ENCODE measurements at regions not wholly inside any gene's neighbourhood (a gene's known extent, or its start where the extent isn't known, plus 50 kb on each side); places are given as distances from the start of the nearest gene placed in this dataset.

DNA sequence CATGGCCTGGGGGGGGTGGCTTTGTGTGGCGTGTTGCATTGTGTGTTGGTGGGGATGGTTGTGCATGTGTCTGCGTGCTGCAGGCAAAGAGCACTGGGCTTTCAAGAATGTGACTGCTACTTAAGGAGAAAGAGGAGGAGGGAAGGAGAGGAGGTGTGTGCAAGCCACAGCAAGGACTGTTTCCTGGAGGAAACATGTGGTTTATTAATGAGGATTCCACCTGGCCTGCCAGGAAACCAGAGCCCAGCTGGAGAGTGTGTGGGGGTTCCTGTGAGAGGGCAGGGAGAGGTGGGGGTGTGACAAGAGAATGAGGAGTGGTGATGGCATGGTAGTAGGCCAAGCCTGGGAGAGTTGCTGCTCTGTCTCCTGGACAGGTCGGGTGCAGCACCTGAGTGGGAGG lies 258.1 kb upstream of the ROPN1 start:
- dilution Hi-C loops (cut with MboI; ENCODE audit: extremely low pct_ligation_motif_present, low sequenced_read_pairs) = no loop called here
- FAIRE-seq = peak; percentile 40

DNA sequence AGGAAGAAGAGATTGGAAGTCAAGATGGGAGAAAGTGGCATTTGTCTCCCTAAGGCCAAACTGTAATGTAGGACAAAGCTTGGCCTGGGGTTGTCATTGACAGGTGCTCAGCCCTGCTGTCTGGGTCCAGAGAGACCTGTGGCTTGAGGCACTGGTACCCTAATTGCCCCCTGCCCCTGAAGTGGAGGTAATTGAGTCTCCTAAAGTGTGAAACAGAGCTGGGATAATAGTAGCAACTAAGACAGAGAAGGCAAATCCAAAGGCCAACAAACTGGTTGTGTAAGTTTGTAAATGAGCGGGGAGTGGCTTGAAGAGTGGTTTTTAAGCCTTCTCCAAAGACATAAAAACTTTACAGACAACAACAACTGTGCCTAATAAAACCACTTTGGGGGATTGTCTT lies 264.2 kb upstream of the ROPN1 start:
- BruUV-seq (replicated peaks) = no TSS peak
- ChIA-PET POLR2A (no interaction called here), CTCF (interaction anchor here (1.6 to 1.9 kb wide), 2 partner anchors 8 to 9 kb away, joined by 5 to 8 read pairs; no protein-coding TSS in a partner anchor)
- H3K27me3 ChIP-seq (ENCODE audit: control insufficient read depth in 2 of 2, insufficient read depth in 2 of 2, low read length in 2 of 2) = no peaks in the 10 kb centered on the region
- FAIRE-seq (no peak), DNase-seq (ENCODE audit: low read depth, low spot score) (no peak)
- no peaks in the 10 kb centered on the region for H3K79me2 ChIP-seq (ENCODE audit: control insufficient read depth, insufficient read depth, low read length)
- no peak overlapping the region for H3K4me3 ChIP-seq (replicated peaks in 1 of 3; ENCODE audit: insufficient read depth in 1 of 3, low read depth in 1 of 3, low read length in 3 of 3)
- no peaks in the 10 kb centered on the region for H3K36me3 ChIP-seq (ENCODE audit: control insufficient read depth in 2 of 2, extremely low read depth in 1 of 2, insufficient read depth in 2 of 2, low read length in 2 of 2)
- TF ChIP-seq GATA2 (IDR thresholded peaks at IDR 0.05; ENCODE audit: insufficient read depth, insufficient read length, low read depth, low read length) (no peak), FOS (IDR thresholded peaks at IDR 0.05; ENCODE audit: borderline replicate concordance, insufficient read depth, low read length) (no peak), POLR2A (IDR thresholded peaks at IDR 0.05; ENCODE audit: low read depth, low read length) (no peak), MYC (IDR thresholded peaks at IDR 0.05; ENCODE audit: low read depth, low read length) (no peak), EZH2 (IDR thresholded peaks at IDR 0.05; ENCODE audit: borderline replicate concordance, low read depth, low read length, severe bottlenecking) (no peak), JUN (IDR thresholded peaks at IDR 0.05; ENCODE audit: borderline replicate concordance, insufficient read depth, insufficient read length, low read depth) (no peak)
- TF ChIP-seq, protein P1, sequence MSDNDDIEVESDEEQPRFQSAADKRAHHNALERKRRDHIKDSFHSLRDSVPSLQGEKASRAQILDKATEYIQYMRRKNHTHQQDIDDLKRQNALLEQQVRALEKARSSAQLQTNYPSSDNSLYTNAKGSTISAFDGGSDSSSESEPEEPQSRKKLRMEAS (IDR thresholded peaks at IDR 0.05; ENCODE audit: insufficient read depth, insufficient read length) = no peak
- TF ChIP-seq, protein P2, sequence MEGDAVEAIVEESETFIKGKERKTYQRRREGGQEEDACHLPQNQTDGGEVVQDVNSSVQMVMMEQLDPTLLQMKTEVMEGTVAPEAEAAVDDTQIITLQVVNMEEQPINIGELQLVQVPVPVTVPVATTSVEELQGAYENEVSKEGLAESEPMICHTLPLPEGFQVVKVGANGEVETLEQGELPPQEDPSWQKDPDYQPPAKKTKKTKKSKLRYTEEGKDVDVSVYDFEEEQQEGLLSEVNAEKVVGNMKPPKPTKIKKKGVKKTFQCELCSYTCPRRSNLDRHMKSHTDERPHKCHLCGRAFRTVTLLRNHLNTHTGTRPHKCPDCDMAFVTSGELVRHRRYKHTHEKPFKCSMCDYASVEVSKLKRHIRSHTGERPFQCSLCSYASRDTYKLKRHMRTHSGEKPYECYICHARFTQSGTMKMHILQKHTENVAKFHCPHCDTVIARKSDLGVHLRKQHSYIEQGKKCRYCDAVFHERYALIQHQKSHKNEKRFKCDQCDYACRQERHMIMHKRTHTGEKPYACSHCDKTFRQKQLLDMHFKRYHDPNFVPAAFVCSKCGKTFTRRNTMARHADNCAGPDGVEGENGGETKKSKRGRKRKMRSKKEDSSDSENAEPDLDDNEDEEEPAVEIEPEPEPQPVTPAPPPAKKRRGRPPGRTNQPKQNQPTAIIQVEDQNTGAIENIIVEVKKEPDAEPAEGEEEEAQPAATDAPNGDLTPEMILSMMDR (IDR thresholded peaks at IDR 0.05; ENCODE audit: extremely low read depth in 1 of 2, insufficient read depth in 1 of 2, low read depth in 1 of 2, low read length in 2 of 2) = no peak
- H3K9me3 ChIP-seq (replicated peaks; ENCODE audit: control insufficient read depth, insufficient read depth, low read length) = no peaks in the 10 kb centered on the region
- H4K20me1 ChIP-seq (replicated peaks; ENCODE audit: control insufficient read depth, extremely low read depth, insufficient read depth, low read length) = no peaks in the 10 kb centered on the region
- no peak overlapping the region for H3K27ac ChIP-seq (ENCODE audit: insufficient read depth, low read depth, low read length)
- no peak overlapping the region for H2AFZ ChIP-seq (ENCODE audit: low read depth, low read length)
- dilution Hi-C loops (cut with MboI; ENCODE audit: extremely low pct_ligation_motif_present, low sequenced_read_pairs) = no loop called here
- H3K4me2 ChIP-seq (ENCODE audit: insufficient read depth, low read length) = no peak overlapping the region
- no peaks in the 10 kb centered on the region for H3K9me1 ChIP-seq (replicated peaks; ENCODE audit: control insufficient read depth, extremely low read depth, insufficient read depth, low read length)
- H3K9ac ChIP-seq (replicated peaks; ENCODE audit: extremely low read depth, insufficient read depth, low read length) = no peak overlapping the region
- H3K4me1 ChIP-seq (ENCODE audit: control insufficient read depth, extremely low read depth, insufficient read depth, low read length) = peaks cover 2% of the 10 kb centered on the region
- intact Hi-C loops (cut with micrococcal nuclease) = no loop called here

More for the DNA sequence above, 258.1 kb upstream of the ROPN1 start:
- TF ChIP-seq, protein P2 (IDR thresholded peaks at IDR 0.05; ENCODE audit: extremely low read depth in 1 of 2, insufficient read depth in 1 of 2, low read depth in 1 of 2, low read length in 2 of 2) = no peak
- peak; percentile 30 for TF ChIP-seq POLR2AphosphoS5 (IDR thresholded peaks at IDR 0.05; ENCODE audit: insufficient read depth, low read depth, low read length)
- DNase-seq (ENCODE audit: low read depth, low spot score) = peak; percentile 37
- ChIA-PET CTCF (interaction anchor here (1.2 to 2.5 kb wide), 6 partner anchors 10 to 526 kb away, joined by 4 to 12 read pairs (median 4); partner anchors contain the start of gene KALRN), POLR2A (no interaction called here)
- H3K4me1 ChIP-seq (ENCODE audit: control insufficient read depth, extremely low read depth, insufficient read depth, low read length) = peaks cover 27% of the 10 kb centered on the region
- no peak overlapping the region for H2AFZ ChIP-seq (ENCODE audit: low read depth, low read length)
- H3K36me3 ChIP-seq (ENCODE audit: control insufficient read depth in 2 of 2, extremely low read depth in 1 of 2, insufficient read depth in 2 of 2, low read length in 2 of 2) = no peaks in the 10 kb centered on the region
- no peaks in the 10 kb centered on the region for H3K9me3 ChIP-seq (replicated peaks; ENCODE audit: control insufficient read depth, insufficient read depth, low read length)
- no peak overlapping the region for H3K4me3 ChIP-seq (replicated peaks in 1 of 3; ENCODE audit: insufficient read depth in 1 of 3, low read depth in 1 of 3, low read length in 3 of 3)
- no peak overlapping the region for H3K27ac ChIP-seq (ENCODE audit: insufficient read depth, low read depth, low read length)
- H3K9me1 ChIP-seq (replicated peaks; ENCODE audit: control insufficient read depth, extremely low read depth, insufficient read depth, low read length) = no peaks in the 10 kb centered on the region
- H3K79me2 ChIP-seq (ENCODE audit: control insufficient read depth, insufficient read depth, low read length) = no peaks in the 10 kb centered on the region
- no peaks in the 10 kb centered on the region for H4K20me1 ChIP-seq (replicated peaks; ENCODE audit: control insufficient read depth, extremely low read depth, insufficient read depth, low read length)
- no peaks in the 10 kb centered on the region for H3K27me3 ChIP-seq (ENCODE audit: control insufficient read depth in 2 of 2, insufficient read depth in 2 of 2, low read length in 2 of 2)
- intact Hi-C loops (cut with micrococcal nuclease) = no loop called here
- no peak overlapping the region for H3K9ac ChIP-seq (replicated peaks; ENCODE audit: extremely low read depth, insufficient read depth, low read length)
- no peak overlapping the region for H3K4me2 ChIP-seq (ENCODE audit: insufficient read depth, low read length)
- BruUV-seq (replicated peaks) = no TSS peak
